Fibroblast of upper back skin (primary cell): ENCODE measurements at regions not wholly inside any gene's neighbourhood (a gene's known extent, or its start where the extent isn't known, plus 50 kb on each side); places are given as distances from the start of the nearest gene placed in this dataset.
"Not testable (repeated sequence)": the region's sequence is repeated elsewhere in the genome, so short reads cannot be mapped to it uniquely, and the experiment has no call there.

Experiments
- DNase-seq: peaks from one replicate; pipeline ENCODE4 v3.0.0-alpha.2; 2013

DNA sequence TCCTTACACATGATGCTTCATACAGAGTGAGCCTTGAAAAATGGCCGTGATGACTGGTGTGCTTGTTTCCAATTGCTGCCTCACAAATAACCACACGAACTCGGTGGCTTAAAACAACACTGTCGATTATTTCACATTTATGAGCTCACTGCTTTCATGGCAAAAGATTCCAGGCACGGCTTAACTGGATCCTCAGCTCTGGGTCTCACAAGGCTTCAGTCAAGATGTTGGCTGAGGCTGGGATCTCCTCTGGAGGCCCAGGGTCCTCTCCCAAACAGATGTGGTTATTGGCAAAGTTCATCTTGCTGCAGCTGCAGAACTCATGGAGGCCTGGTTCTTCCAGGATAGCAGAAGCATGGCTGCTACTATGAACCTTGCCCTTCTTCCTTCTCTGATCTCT lies 144.6 kb downstream of the TFAP2C start:
- DNase-seq, result no peak

DNA sequence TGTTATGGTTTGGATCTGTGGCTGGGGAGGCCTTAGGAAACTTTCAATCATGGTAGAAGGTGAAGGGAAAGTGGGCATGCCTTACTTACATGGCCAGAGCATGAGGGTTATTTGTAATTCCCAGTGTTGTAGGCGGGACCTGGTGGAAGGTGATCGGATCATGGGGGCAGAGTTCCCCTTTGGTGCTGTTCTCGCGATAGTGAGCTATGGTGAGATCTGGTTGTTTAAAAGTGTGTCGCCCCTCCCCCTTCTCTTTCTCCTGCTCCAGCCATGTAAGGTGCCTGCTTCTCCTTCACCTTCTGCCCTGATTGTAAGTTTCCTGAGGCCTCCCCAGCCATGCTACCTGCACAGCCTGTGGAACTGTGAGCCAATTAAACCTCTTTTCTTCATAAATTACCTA lies 145.8 kb downstream of the TFAP2C start:
- no peak for DNase-seq

DNA sequence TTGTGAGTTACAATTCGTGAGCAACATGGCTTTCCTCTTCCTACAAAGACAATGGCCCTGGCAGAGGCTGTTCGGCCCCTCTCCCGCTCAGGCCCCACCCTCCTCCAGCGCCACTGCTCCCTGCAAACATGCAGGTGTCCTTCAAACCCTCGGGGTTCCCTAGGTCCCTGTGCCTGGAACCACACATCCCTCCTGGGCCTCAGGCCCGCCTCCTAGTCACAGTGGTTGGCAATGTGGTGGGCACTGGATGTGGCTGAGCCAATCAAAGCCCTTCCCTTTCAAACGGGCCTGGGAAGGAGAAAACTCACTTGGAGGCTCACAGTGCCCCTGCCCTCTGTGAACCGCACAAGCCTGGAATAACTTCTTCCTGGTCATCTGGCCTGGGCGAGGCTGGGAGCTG lies 147.2 kb downstream of the TFAP2C start:
- DNase-seq, result no peak

DNA sequence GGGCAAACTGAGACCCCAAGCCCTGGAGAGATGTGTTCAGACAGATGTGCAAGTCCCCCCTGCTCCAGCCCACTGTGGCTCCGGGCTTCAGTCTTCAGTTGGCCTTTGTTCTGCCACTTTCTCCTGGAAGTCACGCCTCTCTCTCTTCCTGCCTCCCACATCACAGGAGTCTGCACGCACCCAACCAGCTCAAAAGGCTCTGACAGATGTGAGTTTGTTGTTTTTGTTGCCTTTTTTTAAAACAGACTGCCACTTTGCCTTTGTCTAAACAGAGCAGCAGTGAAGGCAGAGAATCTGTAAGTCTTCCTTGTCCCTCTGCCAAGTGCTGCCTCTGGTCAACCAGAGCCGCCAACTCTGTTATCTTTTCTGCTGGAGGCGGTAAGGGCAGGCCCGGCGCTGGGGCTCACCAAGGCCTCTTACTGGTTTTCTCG lies 149.7 kb downstream of the TFAP2C start:
- no peak for DNase-seq

DNA sequence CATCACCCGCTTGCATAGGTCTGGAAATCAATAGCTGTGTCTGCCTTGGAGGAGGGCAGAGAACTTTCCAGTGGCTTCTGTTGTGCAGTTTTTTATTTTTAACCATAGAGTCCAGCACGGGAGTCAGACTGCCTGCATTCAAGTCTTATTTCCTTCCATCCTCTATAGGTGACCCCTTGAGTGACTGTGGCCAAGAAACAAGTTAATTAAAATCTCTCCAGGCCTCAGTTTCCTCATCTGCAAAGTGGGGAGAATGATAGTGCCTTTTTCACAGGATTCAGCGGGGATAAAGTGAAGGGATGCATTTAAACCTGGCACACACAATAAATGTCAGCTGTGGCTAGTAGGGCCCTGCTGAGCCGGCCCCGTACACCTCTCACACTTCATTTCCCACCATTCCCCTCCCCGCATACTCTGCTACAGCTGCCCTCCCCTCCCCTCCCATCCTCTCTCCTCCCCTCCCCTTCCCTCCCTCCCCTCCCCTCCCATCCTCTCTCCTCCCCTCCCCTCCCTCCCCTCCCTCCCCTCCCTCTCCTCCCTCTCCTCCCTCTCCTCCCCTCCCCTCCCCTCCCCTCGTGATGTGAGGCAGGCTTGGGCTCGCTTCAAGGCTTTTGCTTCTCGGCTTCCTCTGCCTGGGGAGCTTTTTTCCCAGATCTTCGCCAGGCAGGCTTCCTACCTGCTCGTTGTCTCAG lies 150.5 kb downstream of the TFAP2C start:
- DNase-seq, result no peak

DNA sequence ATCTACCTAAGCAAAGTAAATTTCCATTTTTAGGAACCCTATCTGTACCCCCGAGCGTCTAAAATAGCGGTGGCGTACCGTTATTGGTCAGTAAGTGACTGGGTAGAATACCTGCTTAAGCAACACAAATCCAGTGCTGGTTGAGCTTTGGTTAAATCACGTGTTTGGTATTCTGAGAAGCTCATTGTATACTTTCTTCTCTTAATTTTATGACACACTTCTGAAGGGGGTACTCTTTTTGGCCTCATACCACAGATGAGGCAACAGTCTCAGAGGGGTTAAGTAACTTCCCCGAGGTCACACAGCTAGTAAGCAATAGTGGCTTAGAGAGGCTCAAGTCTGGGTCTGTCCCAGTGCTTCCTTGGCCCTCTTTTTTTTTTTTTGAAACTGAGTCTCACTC lies 151.2 kb downstream of the TFAP2C start:
- DNase-seq, result no peak

DNA sequence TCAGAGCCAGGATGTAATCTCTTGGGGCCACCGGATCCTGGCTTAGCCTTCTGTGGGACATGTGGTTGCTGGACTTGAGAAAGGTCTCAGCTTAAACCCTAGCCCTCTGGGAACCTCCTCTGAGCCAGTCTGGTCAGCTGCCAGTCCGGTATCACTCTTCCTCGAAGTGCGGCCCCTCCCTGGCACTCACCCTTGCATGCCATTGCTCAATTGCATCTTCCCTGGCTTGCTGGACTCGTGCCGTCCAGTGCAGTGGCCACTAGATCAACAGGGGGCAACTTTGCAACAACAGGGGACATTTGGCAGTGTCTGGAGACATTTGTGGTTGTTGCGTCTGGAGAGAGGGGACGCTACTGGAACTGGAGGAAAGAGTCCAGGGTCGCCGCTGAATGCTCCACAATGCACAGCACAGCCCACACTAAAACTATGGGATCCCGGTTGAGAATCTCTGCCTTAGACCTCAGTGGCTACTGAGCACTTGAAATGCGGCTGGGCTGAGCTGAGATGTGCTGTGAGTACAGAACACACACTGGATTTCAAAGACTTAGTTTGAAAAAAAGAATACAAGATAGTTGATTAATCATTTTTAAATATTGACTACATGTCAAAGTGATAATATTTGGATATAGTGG lies 152.1 kb downstream of the TFAP2C start:
- peak; percentile 25 for DNase-seq

DNA sequence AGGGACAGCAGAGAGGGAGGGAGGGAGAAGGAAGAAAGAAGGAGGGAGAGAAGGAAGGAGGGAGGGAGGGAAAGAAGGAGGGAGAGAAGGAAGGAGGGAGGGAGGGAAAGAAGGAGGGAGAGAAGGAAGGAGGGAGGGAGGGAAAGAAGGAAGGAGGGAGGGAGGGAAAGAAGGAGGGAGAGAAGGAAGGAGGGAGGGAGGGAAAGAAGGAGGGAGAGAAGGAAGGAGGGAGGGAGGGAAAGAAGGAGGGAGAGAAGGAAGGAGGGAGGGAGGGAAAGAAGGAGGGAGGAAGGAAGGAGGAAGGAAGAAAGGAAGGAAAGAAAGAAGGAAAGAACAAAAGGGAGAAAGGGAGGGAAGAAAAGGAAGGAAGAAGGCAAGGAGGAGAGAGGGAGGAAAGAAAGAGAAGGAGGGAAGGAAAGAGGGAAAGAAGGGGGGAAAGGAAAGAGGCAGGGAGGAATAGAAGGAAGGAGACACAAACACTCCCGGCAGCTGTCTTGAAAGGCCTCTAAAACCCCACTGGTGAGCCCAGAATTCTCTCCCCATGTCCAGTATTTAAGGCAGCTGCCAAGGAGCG lies 153.0 kb downstream of the TFAP2C start:
- DNase-seq, result not testable (repeated sequence)

DNA sequence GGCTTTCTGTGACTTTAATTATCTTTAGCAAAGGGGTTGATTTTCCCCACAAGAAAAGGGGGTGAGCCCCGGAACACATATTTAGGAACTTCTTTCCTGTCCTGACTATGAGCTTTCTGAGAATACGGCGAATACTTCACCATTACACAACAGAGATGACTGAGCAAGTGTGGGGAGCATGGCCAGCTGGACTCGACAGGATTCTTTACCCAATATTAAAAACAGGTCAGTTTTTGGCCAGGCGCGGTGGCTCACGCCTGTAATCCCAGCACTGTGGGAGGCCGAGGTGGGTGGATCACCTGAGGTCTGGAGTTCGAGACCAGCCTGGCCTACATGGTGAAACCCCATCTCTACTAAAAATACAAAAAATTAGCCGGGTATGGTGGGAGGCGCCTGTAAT lies 153.7 kb downstream of the TFAP2C start:
- DNase-seq, result not testable (repeated sequence)

DNA sequence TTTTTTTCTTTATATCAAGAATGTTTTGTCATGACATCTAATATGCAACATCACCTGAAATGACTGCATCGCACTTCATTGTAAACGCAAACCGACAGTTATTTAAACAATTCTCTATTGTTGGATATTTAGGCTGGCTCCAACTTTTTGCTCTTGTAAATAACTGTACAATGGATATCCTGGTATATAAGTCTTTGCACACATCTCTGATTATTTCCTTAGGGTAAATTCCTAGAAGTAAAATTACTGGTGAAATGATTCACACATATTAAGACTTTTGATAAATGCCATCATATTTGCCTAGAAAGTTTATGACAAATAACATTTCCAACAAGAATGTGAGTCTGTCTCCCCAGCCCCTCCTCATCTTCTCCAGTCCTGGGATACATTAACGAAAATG lies 154.7 kb downstream of the TFAP2C start:
- no peak for DNase-seq

DNA sequence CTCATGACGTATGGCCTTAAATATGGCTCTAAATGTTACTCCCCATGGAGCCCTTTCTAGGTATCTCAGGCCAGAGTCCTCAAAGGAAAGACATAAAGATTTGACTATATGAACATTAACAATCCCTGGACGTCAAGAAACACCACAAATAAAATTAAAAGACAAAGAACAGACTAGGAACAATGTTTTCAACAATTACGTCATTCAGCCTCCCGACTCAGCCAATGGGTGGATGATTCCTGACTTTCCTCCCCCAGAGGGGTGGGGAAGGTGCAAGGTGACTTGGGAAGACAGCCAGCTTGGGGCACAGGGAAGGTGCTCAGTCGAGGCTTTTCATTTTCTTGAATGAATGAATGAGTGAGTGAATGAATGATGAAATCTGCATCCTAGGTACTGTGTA lies 157.4 kb downstream of the TFAP2C start:
- DNase-seq, result no peak

DNA sequence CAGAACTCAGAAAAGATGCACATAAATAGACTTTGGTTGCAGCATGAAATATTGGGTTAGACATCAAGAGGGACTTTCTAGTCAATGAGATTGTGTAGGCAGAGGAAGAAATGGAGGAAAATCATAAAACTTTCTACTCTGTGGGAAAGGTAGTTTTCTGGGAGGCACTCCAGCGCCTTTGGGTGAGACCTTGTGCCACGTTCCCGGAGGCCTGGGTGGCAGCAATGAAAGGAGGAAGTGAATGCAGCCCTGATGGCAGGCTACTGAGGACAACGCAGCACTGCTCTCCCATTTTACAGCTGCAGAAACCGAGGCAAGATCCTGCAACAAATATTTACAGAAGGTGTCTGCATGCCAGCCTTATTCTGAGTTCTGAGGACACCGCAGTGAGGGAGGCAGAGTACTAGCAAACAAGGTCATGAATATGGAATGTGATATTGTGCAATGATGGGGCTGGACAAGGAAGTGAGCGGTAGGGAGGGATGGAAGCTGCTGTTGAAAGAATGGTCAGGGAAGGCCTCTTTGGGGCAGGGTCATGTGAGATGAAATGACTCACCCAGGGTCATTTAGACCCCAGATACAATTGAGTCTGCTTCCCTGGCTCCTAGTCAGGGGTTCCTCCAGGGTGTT lies 159.1 kb downstream of the TFAP2C start:
- peak; percentile 91 for DNase-seq

DNA sequence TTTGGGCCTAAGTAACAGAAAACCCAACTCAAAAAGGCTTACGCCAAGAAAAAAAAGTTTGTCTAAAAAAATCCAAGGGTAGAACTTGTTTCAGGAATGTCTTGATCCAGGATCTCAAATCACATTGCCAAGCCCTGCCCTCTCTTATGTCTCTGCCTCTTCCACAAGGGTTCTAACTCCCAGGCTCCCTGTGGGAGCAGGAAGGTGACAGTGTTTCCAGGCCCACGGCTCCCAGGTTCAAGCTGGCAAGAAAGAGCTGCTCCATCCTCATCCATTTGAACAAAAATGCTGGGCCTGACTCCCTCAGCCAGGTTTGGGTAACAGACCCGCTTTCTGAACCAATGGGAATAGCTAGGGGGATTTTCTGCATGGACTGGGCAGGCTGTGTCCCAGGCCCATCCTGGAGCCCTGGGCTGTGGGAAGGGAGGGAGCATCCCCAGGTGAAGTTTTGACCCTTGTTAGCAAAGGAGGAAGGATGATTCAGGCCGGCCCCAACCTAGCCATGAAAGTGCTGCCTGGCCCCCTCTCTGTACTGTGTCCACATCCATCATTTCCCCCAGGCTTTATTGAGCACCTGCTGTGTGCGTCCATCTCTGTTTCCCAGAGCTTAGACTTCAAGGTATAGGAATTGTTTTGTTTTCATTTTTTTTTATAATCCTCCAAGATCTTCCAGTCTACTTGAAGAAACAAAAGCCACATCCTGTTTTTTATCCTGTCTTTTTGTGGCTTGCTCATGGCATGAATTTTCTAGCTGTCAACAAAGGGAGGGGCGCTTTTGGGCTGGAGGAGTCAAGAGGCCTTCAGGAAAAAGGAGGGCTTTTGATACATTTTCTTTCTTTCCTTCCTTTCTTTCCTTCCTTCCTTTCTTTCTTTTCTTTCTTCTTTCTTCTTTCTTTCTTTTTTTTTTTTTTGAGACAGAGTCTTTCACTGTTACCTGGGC lies 159.8 kb downstream of the TFAP2C start:
- DNase-seq, result no peak

DNA sequence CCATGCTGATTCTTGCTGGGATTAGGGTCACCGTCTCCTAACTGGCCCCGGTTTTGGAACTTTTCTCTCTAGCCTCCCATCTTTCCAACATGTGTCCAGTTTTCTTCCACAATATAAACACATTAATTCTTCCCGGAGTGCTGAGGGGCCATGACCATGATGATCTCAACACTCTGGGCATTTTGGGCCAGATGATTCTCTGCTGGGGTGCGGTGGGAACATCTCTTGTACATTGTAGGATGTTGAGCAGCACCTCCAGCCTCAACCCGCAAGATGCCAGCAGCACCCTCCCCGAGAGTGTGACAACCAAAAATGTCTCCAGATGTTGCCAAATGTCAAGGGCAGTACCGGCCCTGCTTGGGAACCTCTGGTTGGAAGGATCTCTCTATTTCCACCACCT lies 164.8 kb downstream of the TFAP2C start:
- no peak for DNase-seq

DNA sequence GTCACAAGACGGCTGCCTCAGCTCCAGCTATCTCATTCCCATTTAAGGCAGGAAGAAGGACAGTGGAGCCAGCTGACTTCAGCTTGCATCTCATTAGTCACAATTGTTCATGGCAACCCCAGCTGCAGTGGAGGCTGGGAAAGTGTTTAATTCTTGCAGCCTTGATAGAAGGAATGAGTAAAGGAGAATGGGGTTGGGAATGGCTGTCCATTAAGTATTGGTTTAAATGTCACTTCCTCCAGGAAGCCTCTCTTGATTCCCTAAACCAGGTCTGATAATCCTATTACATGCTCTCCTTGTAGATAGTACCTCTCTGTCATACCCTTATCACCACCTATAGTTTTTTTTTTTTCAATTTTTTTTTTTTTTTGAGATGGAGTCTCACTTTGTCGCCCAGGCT lies 166.4 kb downstream of the TFAP2C start:
- DNase-seq, result no peak

DNA sequence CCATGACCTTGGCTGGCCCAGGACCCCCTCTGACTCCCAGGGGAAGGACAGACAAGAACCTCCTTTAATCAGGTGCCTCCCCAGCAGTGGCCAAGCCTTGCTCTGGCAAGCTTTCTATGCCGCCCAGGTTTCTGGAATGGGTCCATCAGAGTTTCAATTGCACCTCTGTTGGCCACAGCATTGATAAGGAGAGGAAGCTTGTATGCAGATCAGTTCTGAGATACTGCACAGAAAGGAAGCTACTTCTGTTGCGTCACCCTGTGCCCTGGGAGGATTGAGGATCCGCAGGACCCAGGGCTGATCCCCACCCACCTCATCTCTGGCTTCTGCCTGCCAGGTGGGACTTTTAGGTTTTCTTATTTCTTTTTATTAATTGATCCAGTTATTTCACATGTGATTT lies 167.2 kb downstream of the TFAP2C start:
- DNase-seq, result no peak

DNA sequence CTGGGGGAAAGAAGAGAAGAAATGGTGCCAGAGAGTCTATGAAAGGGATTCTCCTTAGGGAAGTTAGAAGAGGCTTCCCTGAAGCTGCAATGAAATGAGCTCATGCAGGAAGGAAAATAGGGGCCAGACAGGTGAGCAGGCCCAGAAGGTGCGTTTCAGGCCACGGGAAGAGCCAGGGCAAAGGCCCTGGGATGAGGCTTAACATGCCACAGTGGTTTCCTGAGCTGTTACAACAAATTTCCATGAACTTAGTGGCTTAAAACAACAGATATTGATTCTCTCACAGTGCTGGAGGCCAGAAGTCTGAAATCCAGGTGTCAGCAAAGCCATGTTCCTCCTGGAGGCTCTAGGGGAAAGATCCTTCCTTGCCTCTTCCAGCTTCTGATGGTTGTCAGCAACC lies 167.9 kb downstream of the TFAP2C start:
- no peak for DNase-seq

DNA sequence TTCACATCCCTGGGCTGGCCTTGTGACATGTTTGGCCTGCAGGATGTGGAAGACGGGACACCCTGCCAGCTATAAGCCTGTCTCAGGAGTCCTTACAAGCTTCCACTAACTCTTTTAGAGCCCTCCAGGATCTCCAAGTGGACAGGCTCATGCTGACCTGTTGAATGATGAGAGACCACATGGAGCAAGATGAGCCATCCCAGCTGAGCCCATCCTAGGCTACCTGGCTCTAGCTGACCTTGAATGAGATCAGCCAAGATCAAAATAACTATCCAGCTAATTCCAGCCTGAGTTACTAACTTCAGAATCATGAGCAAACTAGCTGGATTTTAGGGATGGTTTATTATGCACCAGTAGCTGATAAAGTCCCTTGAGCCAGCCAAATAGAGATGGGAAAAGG lies 169.5 kb downstream of the TFAP2C start:
- no peak for DNase-seq

DNA sequence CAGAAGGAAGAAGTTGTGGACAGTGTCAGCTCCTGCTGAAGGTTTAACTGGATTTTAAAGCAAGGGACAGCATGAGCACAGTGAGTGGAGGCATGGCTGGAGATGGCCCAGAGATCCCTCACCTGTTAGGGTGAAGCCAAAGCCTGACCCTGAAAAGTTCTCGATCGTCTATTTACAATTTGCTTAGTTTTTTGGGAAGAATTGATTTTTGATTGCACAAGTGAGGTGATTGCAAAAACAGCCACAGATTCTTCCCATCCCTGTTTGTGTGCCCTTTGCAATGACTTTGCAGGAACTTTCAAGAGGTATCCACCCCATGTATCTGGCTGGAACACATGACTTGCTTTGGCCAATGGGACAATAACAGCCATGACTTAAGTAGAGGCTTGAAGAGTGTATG lies 170.1 kb downstream of the TFAP2C start:
- DNase-seq, result no peak

DNA sequence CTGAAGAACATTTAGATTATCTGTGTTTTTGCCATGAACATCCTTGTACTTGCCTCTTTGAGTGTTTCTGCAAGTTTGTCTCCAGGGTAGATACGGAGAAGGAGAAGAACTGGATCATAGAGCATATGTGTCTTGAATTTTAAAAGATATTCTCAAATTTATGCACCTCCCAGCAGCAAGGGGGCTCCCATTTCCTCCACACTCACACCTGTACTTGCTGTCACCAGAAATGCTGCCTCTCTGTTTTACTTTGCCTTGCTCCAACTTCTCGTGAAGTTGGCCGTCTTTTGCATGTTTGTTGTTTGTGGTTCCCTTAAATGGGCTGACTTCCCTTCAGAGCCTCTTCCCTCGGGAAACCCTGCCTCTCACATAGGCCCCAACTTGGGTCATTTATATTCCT lies 171.0 kb downstream of the TFAP2C start:
- no peak for DNase-seq

DNA sequence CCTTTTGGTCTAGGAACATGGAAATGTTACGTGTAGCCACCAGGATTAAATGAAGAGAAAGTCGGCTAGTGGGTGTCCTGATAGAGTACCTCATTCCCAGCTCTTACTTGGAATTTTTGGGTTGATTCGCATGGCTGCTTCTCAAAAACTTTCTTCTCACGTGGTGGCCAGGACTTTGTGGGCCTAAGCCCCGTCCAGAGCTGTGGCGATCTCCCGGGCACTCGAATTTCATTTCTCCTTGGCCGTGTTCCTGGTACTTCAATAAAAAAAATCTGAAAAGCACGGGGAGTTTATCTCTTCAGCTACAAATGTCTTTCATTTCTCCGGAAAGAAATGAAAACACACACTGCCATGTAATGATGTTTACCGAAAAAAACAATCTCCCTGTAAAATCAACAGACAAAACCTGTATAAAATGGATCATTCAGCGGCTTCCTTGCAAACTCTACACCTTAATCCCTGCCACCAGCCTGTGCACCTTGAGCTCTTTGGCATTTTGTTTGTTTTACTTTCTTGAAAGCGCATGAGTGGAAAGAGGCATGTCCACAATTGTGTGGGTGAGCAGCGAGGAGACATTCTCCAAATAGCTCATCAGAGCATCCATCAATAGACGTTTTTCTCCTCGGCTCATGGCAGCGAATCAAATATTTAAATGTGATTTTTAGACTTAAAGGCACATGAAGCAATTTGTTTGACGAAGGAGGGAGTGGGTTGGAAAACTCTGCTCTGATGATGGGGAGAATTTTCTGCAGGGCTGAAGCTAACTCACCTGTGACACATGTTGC lies 173.1 kb downstream of the TFAP2C start:
- DNase-seq, result peak; percentile 65

DNA sequence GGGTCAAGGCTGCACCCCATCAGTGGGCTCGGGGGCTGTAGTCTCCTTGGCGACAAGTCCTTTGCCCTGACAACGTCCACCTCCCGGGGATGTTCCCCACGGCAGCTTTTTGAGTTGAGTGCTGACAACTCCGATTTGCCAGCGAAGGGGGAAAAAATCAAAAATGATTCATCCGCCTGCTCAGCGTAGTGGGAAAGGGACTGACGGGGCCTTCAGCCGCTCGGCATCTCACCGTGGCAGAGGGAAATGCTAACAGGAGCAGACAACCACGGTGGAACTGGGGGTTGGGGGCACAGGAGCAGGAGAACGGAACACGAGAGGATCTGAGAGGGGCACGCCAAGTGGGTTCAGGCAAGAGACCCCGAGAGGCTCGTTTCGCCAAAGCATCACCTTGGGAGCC lies 173.7 kb downstream of the TFAP2C start:
- DNase-seq, result no peak
